ENCODE measurements at regions not wholly inside any gene's neighbourhood (a gene's known extent, or its start where the extent isn't known, plus 50 kb on each side); places are given as distances from the start of the nearest gene placed in this dataset.

DNA sequence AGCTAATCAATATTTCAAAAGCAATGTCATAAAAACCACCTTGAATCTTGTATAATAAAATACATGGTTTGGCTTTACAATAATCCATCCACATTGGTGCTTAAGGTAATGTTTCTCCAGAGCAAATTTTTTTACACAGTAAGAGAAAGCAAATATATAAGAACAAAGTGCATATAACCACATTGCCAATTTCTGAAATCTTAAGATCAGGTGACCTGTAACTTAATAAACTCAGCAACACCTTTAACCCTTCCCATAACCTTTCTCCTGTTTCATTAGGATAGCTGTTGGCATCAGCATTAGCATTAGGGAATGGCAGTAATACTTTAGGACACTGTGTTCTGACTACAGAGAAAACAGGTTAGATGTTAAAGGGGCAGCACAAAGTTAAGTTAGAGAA is 155.9 kb upstream of the SEMA3D start:
- TF ChIP-seq NFIC (IDR thresholded peaks at IDR 0.05) = no peak
- TF ChIP-seq, protein P1, sequence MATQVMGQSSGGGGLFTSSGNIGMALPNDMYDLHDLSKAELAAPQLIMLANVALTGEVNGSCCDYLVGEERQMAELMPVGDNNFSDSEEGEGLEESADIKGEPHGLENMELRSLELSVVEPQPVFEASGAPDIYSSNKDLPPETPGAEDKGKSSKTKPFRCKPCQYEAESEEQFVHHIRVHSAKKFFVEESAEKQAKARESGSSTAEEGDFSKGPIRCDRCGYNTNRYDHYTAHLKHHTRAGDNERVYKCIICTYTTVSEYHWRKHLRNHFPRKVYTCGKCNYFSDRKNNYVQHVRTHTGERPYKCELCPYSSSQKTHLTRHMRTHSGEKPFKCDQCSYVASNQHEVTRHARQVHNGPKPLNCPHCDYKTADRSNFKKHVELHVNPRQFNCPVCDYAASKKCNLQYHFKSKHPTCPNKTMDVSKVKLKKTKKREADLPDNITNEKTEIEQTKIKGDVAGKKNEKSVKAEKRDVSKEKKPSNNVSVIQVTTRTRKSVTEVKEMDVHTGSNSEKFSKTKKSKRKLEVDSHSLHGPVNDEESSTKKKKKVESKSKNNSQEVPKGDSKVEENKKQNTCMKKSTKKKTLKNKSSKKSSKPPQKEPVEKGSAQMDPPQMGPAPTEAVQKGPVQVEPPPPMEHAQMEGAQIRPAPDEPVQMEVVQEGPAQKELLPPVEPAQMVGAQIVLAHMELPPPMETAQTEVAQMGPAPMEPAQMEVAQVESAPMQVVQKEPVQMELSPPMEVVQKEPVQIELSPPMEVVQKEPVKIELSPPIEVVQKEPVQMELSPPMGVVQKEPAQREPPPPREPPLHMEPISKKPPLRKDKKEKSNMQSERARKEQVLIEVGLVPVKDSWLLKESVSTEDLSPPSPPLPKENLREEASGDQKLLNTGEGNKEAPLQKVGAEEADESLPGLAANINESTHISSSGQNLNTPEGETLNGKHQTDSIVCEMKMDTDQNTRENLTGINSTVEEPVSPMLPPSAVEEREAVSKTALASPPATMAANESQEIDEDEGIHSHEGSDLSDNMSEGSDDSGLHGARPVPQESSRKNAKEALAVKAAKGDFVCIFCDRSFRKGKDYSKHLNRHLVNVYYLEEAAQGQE (IDR thresholded peaks at IDR 0.05; ENCODE audit: low read depth) = no peak
- no peak for TF ChIP-seq EP300 (IDR thresholded peaks at IDR 0.05; ENCODE audit: borderline replicate concordance)
- no peak for TF ChIP-seq RAD21 (IDR thresholded peaks at IDR 0.05; ENCODE audit: low read depth)
- no peak for TF ChIP-seq CEBPB (IDR thresholded peaks at IDR 0.05)
- no peak for TF ChIP-seq YY1 (IDR thresholded peaks at IDR 0.05; ENCODE audit: low read depth)
- TF ChIP-seq, protein P2, sequence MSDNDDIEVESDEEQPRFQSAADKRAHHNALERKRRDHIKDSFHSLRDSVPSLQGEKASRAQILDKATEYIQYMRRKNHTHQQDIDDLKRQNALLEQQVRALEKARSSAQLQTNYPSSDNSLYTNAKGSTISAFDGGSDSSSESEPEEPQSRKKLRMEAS (IDR thresholded peaks at IDR 0.05) = no peak
- TF ChIP-seq TEAD4 (IDR thresholded peaks at IDR 0.05) = no peak
- no peak for TF ChIP-seq TAF1 (IDR thresholded peaks at IDR 0.05; ENCODE audit: low read depth)
- TF ChIP-seq, protein P3, sequence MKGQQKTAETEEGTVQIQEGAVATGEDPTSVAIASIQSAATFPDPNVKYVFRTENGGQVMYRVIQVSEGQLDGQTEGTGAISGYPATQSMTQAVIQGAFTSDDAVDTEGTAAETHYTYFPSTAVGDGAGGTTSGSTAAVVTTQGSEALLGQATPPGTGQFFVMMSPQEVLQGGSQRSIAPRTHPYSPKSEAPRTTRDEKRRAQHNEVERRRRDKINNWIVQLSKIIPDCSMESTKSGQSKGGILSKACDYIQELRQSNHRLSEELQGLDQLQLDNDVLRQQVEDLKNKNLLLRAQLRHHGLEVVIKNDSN (IDR thresholded peaks at IDR 0.05) = no peak
- no peak for TF ChIP-seq CREB1 (IDR thresholded peaks at IDR 0.05; ENCODE audit: low read depth)
- no peak for TF ChIP-seq EGR1 (IDR thresholded peaks at IDR 0.05)

Measured in Ishikawa (cell line).